ENCODE measurements at regions not wholly inside any gene's neighbourhood (a gene's known extent, or its start where the extent isn't known, plus 50 kb on each side); places are given as distances from the start of the nearest gene placed in this dataset.

- H3K9me3 ChIP-seq (replicated peaks in 1 of 3), result no peaks in the 10 kb centered on the region
- intact Hi-C loops (cut with DNase I), result no loop called here
- no peaks in the 10 kb centered on the region for H3K27me3 ChIP-seq
- WGBS, 4 donors, result 50 to 78% (median 68%) methylated on average over 3 of the region's 3 CpGs
- TF ChIP-seq POLR2A (IDR thresholded peaks at IDR 0.05) (no peak), CTCF (IDR thresholded peaks at IDR 0.05) (no peak)
- no peak overlapping the region for H3K27ac ChIP-seq
- H3K4me1 ChIP-seq (replicated peaks in 1 of 2), result no peaks in the 10 kb centered on the region
- no peak overlapping the region for H3K4me3 ChIP-seq
- no peak for DNase-seq
- H3K36me3 ChIP-seq (replicated peaks in 1 of 2), result no peaks in the 10 kb centered on the region
Observed at GRCh38 chr3:18643281-18643680, 218.1 kb upstream of the SATB1 start.

- H3K4me1 ChIP-seq (replicated peaks in 1 of 2), result no peaks in the 10 kb centered on the region
- no peak overlapping the region for H3K4me3 ChIP-seq
- H3K27me3 ChIP-seq, result no peaks in the 10 kb centered on the region
- H3K27ac ChIP-seq, result no peak overlapping the region
- WGBS, 4 donors, result 75 to 79% (median 77%) methylated on average over 3 of the region's 3 CpGs
- no peak for DNase-seq
- TF ChIP-seq CTCF (IDR thresholded peaks at IDR 0.05), result no peak
- no peak for TF ChIP-seq POLR2A (IDR thresholded peaks at IDR 0.05)
- H3K36me3 ChIP-seq (replicated peaks in 1 of 2), result no peaks in the 10 kb centered on the region
- no peaks in the 10 kb centered on the region for H3K9me3 ChIP-seq (replicated peaks in 1 of 3)
- intact Hi-C loops (cut with DNase I), result no loop called here
Observed at GRCh38 chr3:18641916-18642315, 216.8 kb upstream of the SATB1 start.

GRCh38 chr3:18635215-18635614, 210.1 kb upstream of the SATB1 start:
- TF ChIP-seq POLR2A (IDR thresholded peaks at IDR 0.05) (no peak), CTCF (IDR thresholded peaks at IDR 0.05) (no peak)
- Histone ChIP-seq H3K4me3 (no peak overlapping the region), H3K4me1 (replicated peaks in 1 of 2) (no peaks in the 10 kb centered on the region), H3K27ac (no peak overlapping the region), H3K27me3 (no peaks in the 10 kb centered on the region), H3K36me3 (replicated peaks in 1 of 2) (no peaks in the 10 kb centered on the region), H3K9me3 (replicated peaks in 1 of 3) (no peaks in the 10 kb centered on the region)
- 55 to 66% (median 57%) methylated on average over 3 of the region's 3 CpGs for WGBS, 4 donors
- intact Hi-C loops (cut with DNase I), result no loop called here
- no peak for DNase-seq

GRCh38 chr3:18634461-18634860, 209.3 kb upstream of the SATB1 start:
- intact Hi-C loops (cut with DNase I), result no loop called here
- H3K9me3 ChIP-seq (replicated peaks in 1 of 3), result no peaks in the 10 kb centered on the region
- 67 to 84% (median 79%) methylated on average over 5 to 6 of the region's 6 CpGs for WGBS, 4 donors
- no peak overlapping the region for H3K27ac ChIP-seq
- H3K4me3 ChIP-seq, result no peak overlapping the region
- no peaks in the 10 kb centered on the region for H3K4me1 ChIP-seq (replicated peaks in 1 of 2)
- no peaks in the 10 kb centered on the region for H3K36me3 ChIP-seq (replicated peaks in 1 of 2)
- TF ChIP-seq POLR2A (IDR thresholded peaks at IDR 0.05) (no peak), CTCF (IDR thresholded peaks at IDR 0.05) (no peak)
- H3K27me3 ChIP-seq, result no peaks in the 10 kb centered on the region
- peak in 4 of 7 donors; percentile 9 to 18 (median 16) for DNase-seq

Data from adrenal gland (tissue), 9 donors.